ENCODE measurements at regions not wholly inside any gene's neighbourhood (a gene's known extent, or its start where the extent isn't known, plus 50 kb on each side); places are given as distances from the start of the nearest gene placed in this dataset.

GRCh38 chr5:120228262-120229031 is 235.7 kb upstream of the PRR16 start:
- H3K4me1 ChIP-seq (ENCODE audit: insufficient read depth), result no peaks in the 10 kb centered on the region
- no peaks in the 10 kb centered on the region for H3K36me3 ChIP-seq (ENCODE audit: low read depth)
- H3K9ac ChIP-seq, result no peak overlapping the region
- H3K27me3 ChIP-seq (replicated peaks; ENCODE audit: insufficient read depth), result no peaks in the 10 kb centered on the region
- in situ Hi-C loops (cut with MboI), result no loop called here
- no peak overlapping the region for H3K4me3 ChIP-seq
- TF ChIP-seq EZH2 (IDR thresholded peaks at IDR 0.05; ENCODE audit: insufficient read depth, poor library complexity, severe bottlenecking) (no peak), EZH2phosphoT487 (IDR thresholded peaks at IDR 0.05; ENCODE audit: insufficient read depth, low read depth) (no peak)
- no peaks in the 10 kb centered on the region for H3K9me2 ChIP-seq (ENCODE audit: insufficient read depth)
- no peaks in the 10 kb centered on the region for H3K9me3 ChIP-seq (ENCODE audit: low read depth)
- no peaks in the 10 kb centered on the region for H3K79me2 ChIP-seq (ENCODE audit: insufficient read depth)
- 84 to 89% methylated on average over 10 of the region's 10 CpGs for WGBS, 2 experiments (ENCODE audit: low coverage in 1 of 2, low lambda C conversion rate in 2 of 2, missing lambda C conversion rate in 2 of 2)
- H3K4me2 ChIP-seq (ENCODE audit: unreplicated experiment), result no peak overlapping the region
- H4K20me1 ChIP-seq (ENCODE audit: insufficient read depth), result no peaks in the 10 kb centered on the region
- no peak overlapping the region for H2AFZ ChIP-seq
- no peak overlapping the region for H3K27ac ChIP-seq
- H3F3A ChIP-seq (ENCODE audit: insufficient read depth), result no peaks in the 10 kb centered on the region
- DNase-seq, result no peak

- WGBS, 2 experiments (ENCODE audit: low coverage in 1 of 2, low lambda C conversion rate in 2 of 2, missing lambda C conversion rate in 2 of 2), result 82 to 83% methylated on average over 1 of the region's 1 CpG
- TF ChIP-seq EZH2phosphoT487 (IDR thresholded peaks at IDR 0.05; ENCODE audit: insufficient read depth, low read depth) (no peak), EZH2 (IDR thresholded peaks at IDR 0.05; ENCODE audit: insufficient read depth, poor library complexity, severe bottlenecking) (no peak)
These were observed 235.1 kb upstream of the PRR16 start for GRCh38 chr5:120229036-120229435.

GRCh38 chr5:120231563-120231962 is 232.5 kb upstream of the PRR16 start:
- DNase-seq, result no peak
- Histone ChIP-seq H3K27me3 (replicated peaks; ENCODE audit: insufficient read depth) (no peaks in the 10 kb centered on the region), H3K9me3 (ENCODE audit: low read depth) (no peaks in the 10 kb centered on the region), H3K27ac (no peak overlapping the region), H4K20me1 (ENCODE audit: insufficient read depth) (no peaks in the 10 kb centered on the region), H3K9me2 (ENCODE audit: insufficient read depth) (no peaks in the 10 kb centered on the region), H2AFZ (no peak overlapping the region), H3K4me3 (no peak overlapping the region), H3K4me1 (ENCODE audit: insufficient read depth) (no peaks in the 10 kb centered on the region), H3K9ac (no peak overlapping the region), H3K36me3 (ENCODE audit: low read depth) (no peaks in the 10 kb centered on the region), H3K79me2 (ENCODE audit: insufficient read depth) (no peaks in the 10 kb centered on the region), H3K4me2 (ENCODE audit: unreplicated experiment) (no peak overlapping the region), H3F3A (ENCODE audit: insufficient read depth) (no peaks in the 10 kb centered on the region)
- 95 to 97% methylated on average over 1 of the region's 1 CpG for WGBS, 2 experiments (ENCODE audit: low coverage in 1 of 2, low lambda C conversion rate in 2 of 2, missing lambda C conversion rate in 2 of 2)
- in situ Hi-C loops (cut with MboI), result no loop called here
- TF ChIP-seq EZH2 (IDR thresholded peaks at IDR 0.05; ENCODE audit: insufficient read depth, poor library complexity, severe bottlenecking) (no peak), EZH2phosphoT487 (IDR thresholded peaks at IDR 0.05; ENCODE audit: insufficient read depth, low read depth) (no peak)

More at GRCh38 chr5:120229036-120229435, 235.1 kb upstream of the PRR16 start:
- H3K27me3 ChIP-seq (replicated peaks; ENCODE audit: insufficient read depth), result no peaks in the 10 kb centered on the region
- no peak overlapping the region for H3K4me3 ChIP-seq
- H3K36me3 ChIP-seq (ENCODE audit: low read depth), result no peaks in the 10 kb centered on the region
- in situ Hi-C loops (cut with MboI), result no loop called here
- H3K27ac ChIP-seq, result no peak overlapping the region
- no peaks in the 10 kb centered on the region for H3K9me2 ChIP-seq (ENCODE audit: insufficient read depth)
- H2AFZ ChIP-seq, result no peak overlapping the region
- no peaks in the 10 kb centered on the region for H3K4me1 ChIP-seq (ENCODE audit: insufficient read depth)
- H3K4me2 ChIP-seq (ENCODE audit: unreplicated experiment), result no peak overlapping the region
- no peaks in the 10 kb centered on the region for H4K20me1 ChIP-seq (ENCODE audit: insufficient read depth)
- H3K9me3 ChIP-seq (ENCODE audit: low read depth), result no peaks in the 10 kb centered on the region
- no peaks in the 10 kb centered on the region for H3K79me2 ChIP-seq (ENCODE audit: insufficient read depth)
- no peaks in the 10 kb centered on the region for H3F3A ChIP-seq (ENCODE audit: insufficient read depth)
- no peak for DNase-seq
- no peak overlapping the region for H3K9ac ChIP-seq

DNA sequence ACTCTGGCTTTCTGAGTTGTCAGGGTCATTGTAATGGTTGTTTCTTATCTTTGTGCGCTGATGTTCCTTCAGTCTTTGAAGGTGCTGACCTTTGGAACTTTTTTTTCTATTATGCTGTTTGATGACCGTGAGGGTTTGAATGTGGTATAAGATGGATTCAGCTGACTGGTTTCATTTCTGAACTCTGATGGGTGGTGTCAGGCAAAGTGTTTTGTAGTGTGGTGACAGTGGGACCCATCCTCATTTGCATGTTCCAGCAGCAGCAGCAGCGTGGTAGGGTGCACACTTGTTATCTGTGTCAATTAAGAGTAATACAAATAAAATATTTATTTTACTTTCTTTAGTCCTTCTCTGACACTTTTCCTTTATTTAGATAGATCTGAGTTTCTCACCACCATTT is 227.7 kb upstream of the PRR16 start:
- Histone ChIP-seq H3K4me2 (ENCODE audit: unreplicated experiment) (no peak overlapping the region), H3K79me2 (ENCODE audit: insufficient read depth) (no peaks in the 10 kb centered on the region), H3K9ac (no peak overlapping the region), H3K36me3 (ENCODE audit: low read depth) (no peaks in the 10 kb centered on the region), H3F3A (ENCODE audit: insufficient read depth) (no peaks in the 10 kb centered on the region), H2AFZ (no peak overlapping the region), H3K4me1 (ENCODE audit: insufficient read depth) (peaks cover 3% of the 10 kb centered on the region; the same call in 1 of the 2 replicates), H3K4me3 (no peak overlapping the region), H3K9me3 (ENCODE audit: low read depth) (no peaks in the 10 kb centered on the region), H3K27ac (no peak overlapping the region), H3K9me2 (ENCODE audit: insufficient read depth) (no peaks in the 10 kb centered on the region), H3K27me3 (replicated peaks; ENCODE audit: insufficient read depth) (no peaks in the 10 kb centered on the region), H4K20me1 (ENCODE audit: insufficient read depth) (no peaks in the 10 kb centered on the region)
- in situ Hi-C loops (cut with MboI), result no loop called here
- WGBS, 2 experiments (ENCODE audit: low coverage in 1 of 2, low lambda C conversion rate in 2 of 2, missing lambda C conversion rate in 2 of 2), result 97 to 100% methylated on average over 3 of the region's 3 CpGs
- TF ChIP-seq EZH2phosphoT487 (IDR thresholded peaks at IDR 0.05; ENCODE audit: insufficient read depth, low read depth), result no peak
- TF ChIP-seq EZH2 (IDR thresholded peaks at IDR 0.05; ENCODE audit: insufficient read depth, poor library complexity, severe bottlenecking), result no peak
- DNase-seq, result no peak

Data from GM23248 (cell line).